WTC11 (cell line): ENCODE measurements at regions not wholly inside any gene's neighbourhood (a gene's known extent, or its start where the extent isn't known, plus 50 kb on each side); places are given as distances from the start of the nearest gene placed in this dataset.

Experiments used
- ATAC-seq: fragments of 200-7000 bp; cut with Tn5 transposase; 2 replicates; pipeline ENCODE4 v1.10.0; 2021; ENCODE audit warnings: mild to moderate bottlenecking, moderate library complexity
- CTCF ChIA-PET: fragments of 300-600 bp; sonication (Branson Sonifier 250); formaldehyde crosslinking; loops from one replicate; lab custom pipeline; 2021; ENCODE audit warnings: antibody characterized with exemption; lab: Charles Lee
- POLR2A ChIA-PET: fragments of 350-600 bp; sonication (Branson Sonifier 250); formaldehyde crosslinking; loops from one replicate; lab custom pipeline; 2021; ENCODE audit warnings: antibody characterized with exemption; lab: Charles Lee
- DNase-seq: peaks from one replicate; pipeline ENCODE4 v3.0.0; 2021; ENCODE audit warnings: low spot score
- H3K27ac Mint-ChIP-seq: 2 replicates; pipeline ENCODE4 v1.8.0; 2021; ENCODE audit warnings: mixed read lengths
- H3K27me3 Mint-ChIP-seq: 2 replicates; pipeline ENCODE4 v1.8.0; 2021; ENCODE audit warnings: low read depth, mild to moderate bottlenecking, moderate library complexity, mixed read lengths
- H3K36me3 Mint-ChIP-seq: 2 replicates; pipeline ENCODE4 v1.8.0; 2021; ENCODE audit warnings: mixed read lengths
- H3K4me1 Mint-ChIP-seq: 2 replicates; pipeline ENCODE4 v1.8.0; 2022; ENCODE audit warnings: mixed read lengths
- H3K4me3 Mint-ChIP-seq: 2 replicates; pipeline ENCODE4 v1.8.0; 2021; ENCODE audit warnings: mild to moderate bottlenecking, moderate library complexity, mixed read lengths
- H3K9me3 Mint-ChIP-seq: 2 replicates; pipeline ENCODE4 v1.8.0; 2021; ENCODE audit warnings: mixed read lengths
- AR ChIP-seq: fragments of 250-450 bp; sonication (Bioruptor Pico); IDR thresholded peaks from 2 replicates; pipeline ENCODE4 v1.9.0; 2021; ENCODE audit warnings: mild to moderate bottlenecking
- CDX4 ChIP-seq: fragments of 250-450 bp; sonication (Bioruptor Pico); IDR thresholded peaks from 2 replicates; pipeline ENCODE4 v1.9.0; 2021; ENCODE audit warnings: moderate library complexity, mild to moderate bottlenecking, inconsistent platforms, borderline replicate concordance
- FOXP4 ChIP-seq: sonication (generic); formaldehyde crosslinking; IDR thresholded peaks from 2 replicates; pipeline ENCODE4 v1.8.0; 2022; ENCODE audit warnings: mild to moderate bottlenecking, missing genetic modification reagents
- HMGXB4 ChIP-seq: sonication (generic); formaldehyde crosslinking; IDR thresholded peaks from 2 replicates; pipeline ENCODE4 v1.8.1; 2023; ENCODE audit warnings: mild to moderate bottlenecking, moderate library complexity, missing genetic modification reagents
- JAZF1 ChIP-seq: fragments of 250-450 bp; sonication (Bioruptor Pico); IDR thresholded peaks from 2 replicates; pipeline ENCODE4 v1.9.0; 2021; ENCODE audit warnings: moderate library complexity, mild to moderate bottlenecking, inconsistent platforms
- KAT7 ChIP-seq: sonication (generic); formaldehyde crosslinking; IDR thresholded peaks from 2 replicates; pipeline ENCODE4 v1.8.1; 2023; ENCODE audit warnings: missing genetic modification reagents, mild to moderate bottlenecking, borderline replicate concordance
- NFATC4 ChIP-seq: fragments of 250-450 bp; sonication (Bioruptor Pico); IDR thresholded peaks from 2 replicates; pipeline ENCODE4 v1.9.0; 2021; ENCODE audit warnings: mild to moderate bottlenecking
- PREB ChIP-seq: sonication (generic); formaldehyde crosslinking; IDR thresholded peaks from 2 replicates; pipeline ENCODE4 v1.8.1; 2022; ENCODE audit warnings: mild to moderate bottlenecking, missing genetic modification reagents, moderate library complexity, borderline replicate concordance
- SMAD3 ChIP-seq: sonication (generic); formaldehyde crosslinking; IDR thresholded peaks from 2 replicates; pipeline ENCODE4 v1.8.0; 2022; ENCODE audit warnings: missing genetic modification reagents, mild to moderate bottlenecking, borderline replicate concordance
- USF2 ChIP-seq: sonication (generic); formaldehyde crosslinking; IDR thresholded peaks from 2 replicates; pipeline ENCODE4 v1.8.1; 2023; ENCODE audit warnings: mild to moderate bottlenecking, missing genetic modification reagents, moderate library complexity
- ZMAT4 ChIP-seq: fragments of 250-450 bp; sonication (Bioruptor Pico); IDR thresholded peaks from 2 replicates; pipeline ENCODE4 v1.9.0; 2021; ENCODE audit warnings: mild to moderate bottlenecking
- ZNF138 ChIP-seq: sonication (generic); formaldehyde crosslinking; conservative IDR thresholded peaks from 2 replicates; pipeline ENCODE4 v1.8.1; 2022; ENCODE audit warnings: mild to moderate bottlenecking, moderate library complexity, missing genetic modification reagents
- ZNF232 ChIP-seq: sonication (generic); formaldehyde crosslinking; IDR thresholded peaks from 2 replicates; pipeline ENCODE4 v1.8.0; 2022; ENCODE audit warnings: mild to moderate bottlenecking, missing genetic modification reagents
- ZNF396 ChIP-seq: fragments of 250-450 bp; sonication (Bioruptor Pico); IDR thresholded peaks from 2 replicates; pipeline ENCODE4 v1.8.0; 2021; ENCODE audit warnings: mild to moderate bottlenecking, moderate library complexity, borderline replicate concordance
- ZNF423 ChIP-seq: fragments of 250-450 bp; sonication (Bioruptor Pico); IDR thresholded peaks from 2 replicates; pipeline ENCODE4 v2.1.2; 2022; ENCODE audit warnings: mild to moderate bottlenecking, moderate library complexity

GRCh38 chr2:71906357-71906973, 241.2 kb downstream of the CYP26B1 start (continued):
- TF ChIP-seq ZMAT4 (CRISPR knock-in tag) (no peak), CDX4 (no peak), ZNF138 (CRISPR knock-in tag) (no peak), SMAD3 (CRISPR knock-in tag) (no peak), AR (CRISPR knock-in tag) (no peak), ZNF396 (CRISPR knock-in tag) (no peak), HMGXB4 (no peak), USF2 (CRISPR knock-in tag) (no peak), FOXP4 (CRISPR knock-in tag) (no peak), KAT7 (no peak)

GRCh38 chr2:71905205-71905604, 242.5 kb downstream of the CYP26B1 start:
- ChIA-PET CTCF (interaction anchor here (0.9 to 1.0 kb wide), 2 partner anchors 19 to 34 kb away, joined by 3 read pairs; no protein-coding TSS in a partner anchor), POLR2A (no interaction called here)
- TF ChIP-seq ZNF232 (CRISPR knock-in tag) = no peak
- no peak for TF ChIP-seq ZNF423 (CRISPR knock-in tag)
- H3K4me3 Mint-ChIP-seq = no peak overlapping the region
- no peaks in the 10 kb centered on the region for H3K4me1 Mint-ChIP-seq
- peaks cover 13% of the 10 kb centered on the region for H3K36me3 Mint-ChIP-seq
- H3K27ac Mint-ChIP-seq = no peak overlapping the region
- peaks cover 2% of the 10 kb centered on the region for H3K27me3 Mint-ChIP-seq
- no peak for ATAC-seq
- DNase-seq = no peak
- H3K9me3 Mint-ChIP-seq = peaks cover 26% of the 10 kb centered on the region

GRCh38 chr2:71903841-71904240, 243.8 kb downstream of the CYP26B1 start:
- CTCF ChIA-PET = no interaction called here
- ATAC-seq (no peak), DNase-seq (no peak)
- H3K4me3 Mint-ChIP-seq = no peak overlapping the region
- H3K27ac Mint-ChIP-seq = no peak overlapping the region
- no peaks in the 10 kb centered on the region for H3K36me3 Mint-ChIP-seq
- POLR2A ChIA-PET = no interaction called here
- peaks cover 2% of the 10 kb centered on the region for H3K27me3 Mint-ChIP-seq
- H3K9me3 Mint-ChIP-seq = peaks cover 13% of the 10 kb centered on the region
- H3K4me1 Mint-ChIP-seq = no peaks in the 10 kb centered on the region
- TF ChIP-seq PREB (CRISPR knock-in tag) (no peak), NFATC4 (no peak), JAZF1 (CRISPR knock-in tag) (no peak)
